HepG2 (cell line): ENCODE measurements at regions not wholly inside any gene's neighbourhood (a gene's known extent, or its start where the extent isn't known, plus 50 kb on each side); places are given as distances from the start of the nearest gene placed in this dataset.

ENCODE experiments used
- ZNF484 ChIP-seq: sonication (generic); formaldehyde crosslinking; IDR thresholded peaks from 2 replicates; pipeline ENCODE4 v1.5.1; 2020; ENCODE audit warnings: mild to moderate bottlenecking, low read depth, missing genetic modification reagents, borderline replicate concordance
- TF ChIP-seq, protein P1 (sequence below): sonication (generic); formaldehyde crosslinking; IDR thresholded peaks from 2 replicates; pipeline ENCODE4 v1.4.0; 2020; ENCODE audit warnings: mild to moderate bottlenecking, missing genetic modification reagents, borderline replicate concordance
- TF ChIP-seq, protein P2 (sequence below): sonication (generic); formaldehyde crosslinking; IDR thresholded peaks from 2 replicates; pipeline ENCODE4 v1.5.1; 2020; ENCODE audit warnings: mild to moderate bottlenecking, missing genetic modification reagents
- TF ChIP-seq, protein P3 (sequence below): sonication (generic); formaldehyde crosslinking; IDR thresholded peaks from 2 replicates; pipeline ENCODE4; 2020; ENCODE audit warnings: missing genetic modification reagents, mild to moderate bottlenecking, borderline replicate concordance

DNA sequence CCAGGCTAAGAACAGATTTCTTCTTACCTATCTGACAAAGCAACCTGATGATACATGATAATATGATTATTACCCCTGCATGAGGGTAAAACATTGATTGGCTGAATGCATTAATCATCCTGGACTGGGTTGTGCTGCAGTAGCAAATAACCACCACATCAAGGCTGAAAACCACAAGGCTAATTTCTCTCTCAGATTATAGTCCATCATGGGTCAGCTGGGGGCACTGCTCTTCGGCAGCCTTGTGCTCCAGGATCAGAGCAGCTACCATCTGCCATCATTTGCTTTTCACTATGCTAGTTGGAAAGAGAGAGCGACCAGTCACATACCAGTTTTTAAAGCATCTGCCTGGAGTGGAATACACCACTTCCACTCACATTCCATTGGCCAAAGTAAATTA, 383.5 kb downstream of the RASEF start (continued):
- TF ChIP-seq ZNF484 (CRISPR knock-in tag), result no peak
- TF ChIP-seq, protein P1, sequence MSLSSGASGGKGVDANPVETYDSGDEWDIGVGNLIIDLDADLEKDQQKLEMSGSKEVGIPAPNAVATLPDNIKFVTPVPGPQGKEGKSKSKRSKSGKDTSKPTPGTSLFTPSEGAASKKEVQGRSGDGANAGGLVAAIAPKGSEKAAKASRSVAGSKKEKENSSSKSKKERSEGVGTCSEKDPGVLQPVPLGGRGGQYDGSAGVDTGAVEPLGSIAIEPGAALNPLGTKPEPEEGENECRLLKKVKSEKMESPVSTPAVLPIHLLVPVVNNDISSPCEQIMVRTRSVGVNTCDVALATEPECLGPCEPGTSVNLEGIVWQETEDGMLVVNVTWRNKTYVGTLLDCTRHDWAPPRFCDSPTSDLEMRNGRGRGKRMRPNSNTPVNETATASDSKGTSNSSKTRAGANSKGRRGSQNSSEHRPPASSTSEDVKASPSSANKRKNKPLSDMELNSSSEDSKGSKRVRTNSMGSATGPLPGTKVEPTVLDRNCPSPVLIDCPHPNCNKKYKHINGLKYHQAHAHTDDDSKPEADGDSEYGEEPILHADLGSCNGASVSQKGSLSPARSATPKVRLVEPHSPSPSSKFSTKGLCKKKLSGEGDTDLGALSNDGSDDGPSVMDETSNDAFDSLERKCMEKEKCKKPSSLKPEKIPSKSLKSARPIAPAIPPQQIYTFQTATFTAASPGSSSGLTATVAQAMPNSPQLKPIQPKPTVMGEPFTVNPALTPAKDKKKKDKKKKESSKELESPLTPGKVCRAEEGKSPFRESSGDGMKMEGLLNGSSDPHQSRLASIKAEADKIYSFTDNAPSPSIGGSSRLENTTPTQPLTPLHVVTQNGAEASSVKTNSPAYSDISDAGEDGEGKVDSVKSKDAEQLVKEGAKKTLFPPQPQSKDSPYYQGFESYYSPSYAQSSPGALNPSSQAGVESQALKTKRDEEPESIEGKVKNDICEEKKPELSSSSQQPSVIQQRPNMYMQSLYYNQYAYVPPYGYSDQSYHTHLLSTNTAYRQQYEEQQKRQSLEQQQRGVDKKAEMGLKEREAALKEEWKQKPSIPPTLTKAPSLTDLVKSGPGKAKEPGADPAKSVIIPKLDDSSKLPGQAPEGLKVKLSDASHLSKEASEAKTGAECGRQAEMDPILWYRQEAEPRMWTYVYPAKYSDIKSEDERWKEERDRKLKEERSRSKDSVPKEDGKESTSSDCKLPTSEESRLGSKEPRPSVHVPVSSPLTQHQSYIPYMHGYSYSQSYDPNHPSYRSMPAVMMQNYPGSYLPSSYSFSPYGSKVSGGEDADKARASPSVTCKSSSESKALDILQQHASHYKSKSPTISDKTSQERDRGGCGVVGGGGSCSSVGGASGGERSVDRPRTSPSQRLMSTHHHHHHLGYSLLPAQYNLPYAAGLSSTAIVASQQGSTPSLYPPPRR (CRISPR knock-in tag), result no peak
- TF ChIP-seq, protein P2, sequence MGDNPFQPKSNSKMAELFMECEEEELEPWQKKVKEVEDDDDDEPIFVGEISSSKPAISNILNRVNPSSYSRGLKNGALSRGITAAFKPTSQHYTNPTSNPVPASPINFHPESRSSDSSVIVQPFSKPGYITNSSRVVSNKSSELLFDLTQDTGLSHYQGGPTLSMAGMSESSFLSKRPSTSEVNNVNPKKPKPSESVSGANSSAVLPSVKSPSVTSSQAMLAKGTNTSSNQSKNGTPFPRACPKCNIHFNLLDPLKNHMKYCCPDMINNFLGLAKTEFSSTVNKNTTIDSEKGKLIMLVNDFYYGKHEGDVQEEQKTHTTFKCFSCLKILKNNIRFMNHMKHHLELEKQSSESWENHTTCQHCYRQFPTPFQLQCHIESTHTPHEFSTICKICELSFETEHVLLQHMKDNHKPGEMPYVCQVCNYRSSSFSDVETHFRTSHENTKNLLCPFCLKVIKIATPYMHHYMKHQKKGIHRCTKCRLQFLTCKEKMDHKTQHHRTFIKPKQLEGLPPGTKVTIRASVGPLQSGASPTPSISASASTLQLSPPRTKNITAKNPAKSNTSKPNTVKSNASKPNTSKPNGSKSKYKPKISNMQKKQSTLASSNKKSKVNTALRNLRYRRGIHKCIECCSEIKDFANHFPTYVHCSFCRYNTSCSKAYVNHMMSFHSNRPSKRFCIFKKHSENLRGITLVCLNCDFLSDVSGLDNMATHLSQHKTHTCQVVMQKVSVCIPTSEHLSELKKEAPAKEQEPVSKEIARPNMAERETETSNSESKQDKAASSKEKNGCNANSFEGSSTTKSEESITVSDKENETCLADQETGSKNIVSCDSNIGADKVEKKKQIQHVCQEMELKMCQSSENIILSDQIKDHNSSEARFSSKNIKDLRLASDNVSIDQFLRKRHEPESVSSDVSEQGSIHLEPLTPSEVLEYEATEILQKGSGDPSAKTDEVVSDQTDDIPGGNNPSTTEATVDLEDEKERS (CRISPR knock-in tag), result no peak
- TF ChIP-seq, protein P3, sequence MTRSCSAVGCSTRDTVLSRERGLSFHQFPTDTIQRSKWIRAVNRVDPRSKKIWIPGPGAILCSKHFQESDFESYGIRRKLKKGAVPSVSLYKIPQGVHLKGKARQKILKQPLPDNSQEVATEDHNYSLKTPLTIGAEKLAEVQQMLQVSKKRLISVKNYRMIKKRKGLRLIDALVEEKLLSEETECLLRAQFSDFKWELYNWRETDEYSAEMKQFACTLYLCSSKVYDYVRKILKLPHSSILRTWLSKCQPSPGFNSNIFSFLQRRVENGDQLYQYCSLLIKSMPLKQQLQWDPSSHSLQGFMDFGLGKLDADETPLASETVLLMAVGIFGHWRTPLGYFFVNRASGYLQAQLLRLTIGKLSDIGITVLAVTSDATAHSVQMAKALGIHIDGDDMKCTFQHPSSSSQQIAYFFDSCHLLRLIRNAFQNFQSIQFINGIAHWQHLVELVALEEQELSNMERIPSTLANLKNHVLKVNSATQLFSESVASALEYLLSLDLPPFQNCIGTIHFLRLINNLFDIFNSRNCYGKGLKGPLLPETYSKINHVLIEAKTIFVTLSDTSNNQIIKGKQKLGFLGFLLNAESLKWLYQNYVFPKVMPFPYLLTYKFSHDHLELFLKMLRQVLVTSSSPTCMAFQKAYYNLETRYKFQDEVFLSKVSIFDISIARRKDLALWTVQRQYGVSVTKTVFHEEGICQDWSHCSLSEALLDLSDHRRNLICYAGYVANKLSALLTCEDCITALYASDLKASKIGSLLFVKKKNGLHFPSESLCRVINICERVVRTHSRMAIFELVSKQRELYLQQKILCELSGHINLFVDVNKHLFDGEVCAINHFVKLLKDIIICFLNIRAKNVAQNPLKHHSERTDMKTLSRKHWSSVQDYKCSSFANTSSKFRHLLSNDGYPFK, result no peak
